HG03520 (cell line): ENCODE measurements at regions not wholly inside any gene's neighbourhood (a gene's known extent, or its start where the extent isn't known, plus 50 kb on each side); places are given as distances from the start of the nearest gene placed in this dataset.

ENCODE experiments used
- ATAC-seq: cut with Tn5 transposase; IDR thresholded peaks from one replicate; pipeline ENCODE4 v1.9.1; 2021; ENCODE audit warnings: mild to moderate bottlenecking, moderate library complexity; ENCODE audit not compliant: unreplicated experiment

DNA sequence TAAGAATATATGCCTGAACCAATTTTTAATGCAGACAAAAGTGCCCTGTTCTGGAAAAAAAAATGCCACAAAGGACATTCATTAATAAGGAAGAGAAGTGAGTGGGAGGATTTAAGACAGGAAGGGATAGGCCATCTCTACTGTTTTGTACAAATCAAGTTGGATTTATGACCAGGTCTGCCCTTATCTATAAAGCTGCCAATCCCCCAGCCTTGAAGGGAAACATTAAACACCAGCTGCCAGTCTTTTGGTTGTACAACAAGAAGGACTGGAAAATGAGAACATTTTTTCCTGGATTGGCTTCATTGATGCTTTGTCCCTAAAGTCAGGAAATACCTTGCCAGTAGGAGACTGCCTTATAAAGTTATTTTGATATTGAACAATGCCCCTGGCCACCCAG, 444.0 kb downstream of the NPHP4 start:
- ATAC-seq: no peak

DNA sequence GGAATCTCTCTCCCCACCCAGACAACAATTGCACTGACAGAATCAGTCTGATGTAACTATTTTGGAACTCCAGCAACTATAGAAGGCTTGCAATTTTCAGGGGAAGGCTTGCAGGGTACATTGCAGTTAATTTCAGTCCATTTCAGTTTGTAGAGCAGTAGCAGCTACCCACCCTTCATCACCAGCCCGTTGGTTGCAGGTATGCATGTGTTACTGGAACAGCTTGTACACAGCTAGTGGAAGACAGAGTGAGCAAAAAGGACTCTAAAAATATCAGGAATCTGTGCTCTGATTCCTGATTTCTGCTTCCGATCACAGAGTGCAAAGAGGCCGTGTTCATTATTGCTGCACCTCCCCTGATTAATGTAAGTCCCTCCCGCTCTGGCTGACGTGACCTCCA, 449.0 kb downstream of the NPHP4 start:
- no peak for ATAC-seq

DNA sequence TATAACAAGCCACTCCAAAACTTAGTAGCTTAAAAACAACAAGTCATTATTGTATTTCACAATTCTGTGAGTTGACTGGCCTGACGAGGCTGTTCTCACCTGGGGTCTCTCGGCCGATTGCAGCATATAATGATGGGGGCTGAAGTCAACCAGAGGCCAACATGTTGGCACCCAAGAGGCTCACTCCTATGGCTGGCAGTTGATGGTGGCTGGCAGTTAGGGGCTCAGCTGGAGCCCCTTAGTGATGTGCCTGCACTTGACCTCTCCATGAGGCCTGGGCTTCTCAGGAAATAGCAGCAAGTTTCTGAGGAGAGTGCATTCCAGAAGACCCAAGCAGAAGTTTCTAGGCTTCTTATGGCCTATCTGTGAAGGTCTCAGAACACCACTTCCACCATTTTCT, 459.4 kb downstream of the NPHP4 start:
- ATAC-seq: no peak

DNA sequence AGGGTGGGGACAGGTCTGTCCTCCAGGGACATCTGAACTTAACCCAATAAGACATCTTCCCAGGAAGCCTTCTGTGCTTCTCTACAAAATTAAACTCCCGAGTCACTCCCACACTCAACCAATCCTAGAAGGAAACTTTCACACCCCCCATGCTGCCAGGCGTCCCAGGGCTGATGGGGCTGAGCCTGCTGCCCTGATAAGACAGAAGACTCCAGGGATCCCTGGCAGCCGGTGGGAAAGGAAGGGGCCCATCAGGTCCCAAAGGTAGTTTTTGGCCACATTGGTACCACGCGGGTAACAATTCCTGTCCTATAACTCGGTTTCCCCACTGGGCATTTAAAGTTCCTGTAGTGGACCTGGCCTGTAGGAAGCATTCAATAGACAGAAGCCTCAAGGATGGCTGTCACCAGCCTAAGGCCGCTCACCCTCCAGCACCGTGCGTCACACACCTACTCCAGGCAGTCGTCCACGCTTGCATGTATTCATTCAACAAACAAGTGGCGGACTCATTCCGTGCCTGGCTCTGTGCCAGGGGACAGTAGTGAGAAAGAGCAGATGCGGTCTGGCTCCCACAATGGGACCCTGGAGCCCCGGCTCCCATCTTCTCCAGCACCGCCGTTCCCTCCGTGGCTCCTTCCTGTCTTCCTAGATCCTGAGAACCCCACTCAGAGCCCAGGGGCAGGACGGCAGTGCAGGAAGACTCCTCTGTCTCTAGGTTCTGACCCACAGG, 465.2 kb downstream of the NPHP4 start:
- ATAC-seq: no peak

DNA sequence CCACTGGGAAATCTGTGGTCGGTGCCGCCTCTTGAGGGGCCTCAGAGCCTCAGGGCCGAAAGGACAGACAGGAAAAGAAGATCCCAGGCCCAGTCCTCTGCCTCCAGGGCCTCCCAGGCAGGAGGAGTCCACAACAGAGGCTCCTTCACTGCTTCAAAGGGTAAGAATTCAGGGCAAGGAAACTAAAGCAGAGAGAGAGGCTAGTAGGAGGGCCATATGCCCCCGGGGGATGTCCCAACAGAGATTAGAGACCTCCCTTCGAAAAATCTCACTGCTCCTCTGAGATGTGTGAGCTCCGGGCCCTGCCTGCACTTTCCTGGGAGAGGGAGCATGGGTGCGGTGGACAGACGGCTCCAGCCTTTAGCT, 465.9 kb downstream of the NPHP4 start:
- no peak for ATAC-seq

DNA sequence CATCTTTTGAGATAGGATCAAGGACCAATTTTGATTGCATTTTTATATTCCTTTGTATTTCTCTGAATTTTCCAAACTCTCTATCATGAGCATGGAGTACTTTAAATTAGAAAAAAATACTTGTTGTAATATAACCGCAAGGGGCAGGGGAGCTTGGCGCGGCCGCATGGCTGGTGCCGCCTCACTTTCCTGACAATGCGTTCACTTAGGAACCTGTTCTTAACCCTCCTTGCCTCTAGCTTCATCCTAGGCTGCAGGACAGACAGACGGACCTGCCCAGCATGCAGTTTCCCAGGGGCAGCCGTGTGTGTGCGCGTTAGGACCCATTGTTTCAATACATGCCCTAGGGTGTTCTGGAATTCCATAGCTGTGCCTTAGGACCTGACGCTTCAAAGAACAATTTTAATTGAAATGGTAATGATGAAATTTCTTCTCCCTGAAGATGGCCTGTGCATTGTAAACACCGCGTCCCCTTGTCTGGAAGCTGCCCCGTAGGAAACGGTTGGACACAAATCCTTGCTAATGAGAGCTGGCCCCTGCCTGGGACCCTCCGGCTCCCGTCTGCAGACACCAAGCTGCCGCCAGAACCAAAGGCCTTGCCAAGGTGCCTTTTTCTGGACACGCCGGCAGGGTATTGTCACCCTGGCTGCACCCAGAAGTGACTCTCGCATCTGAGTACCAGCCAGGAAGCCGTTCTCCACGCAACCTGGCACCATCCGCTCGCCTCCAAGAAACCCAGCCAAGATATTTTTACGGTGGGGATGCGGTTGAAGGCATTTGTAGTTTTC, 466.4 kb downstream of the NPHP4 start:
- ATAC-seq: no peak

DNA sequence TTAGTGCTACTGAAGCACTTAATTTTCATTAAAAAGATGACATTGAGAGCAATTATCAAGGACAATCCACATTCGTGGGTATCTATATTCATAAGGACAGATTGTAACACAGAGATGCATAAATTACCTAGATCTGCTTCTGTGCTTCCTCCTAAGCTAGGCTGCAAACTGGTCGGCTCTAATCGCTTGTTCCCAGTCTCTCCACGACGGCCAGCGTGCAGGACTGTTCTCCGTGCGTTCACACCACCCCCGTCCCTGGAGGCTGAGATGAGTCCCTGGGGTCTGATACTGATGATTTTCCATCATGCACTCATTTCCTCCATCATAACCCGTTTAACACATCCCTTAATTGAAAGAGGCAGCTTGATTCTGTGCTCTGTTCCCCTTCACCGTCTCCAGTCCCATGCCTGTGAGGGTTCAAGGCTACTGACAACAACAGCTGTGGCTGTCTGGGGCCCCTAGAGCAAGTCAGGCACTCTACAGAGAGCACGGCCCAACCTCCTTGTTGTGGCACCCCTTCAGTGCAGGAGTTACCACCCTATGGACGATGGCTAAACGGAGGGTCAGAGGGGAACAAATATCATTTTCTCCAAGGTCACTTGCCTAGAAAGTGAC, 469.6 kb downstream of the NPHP4 start:
- ATAC-seq: no peak

DNA sequence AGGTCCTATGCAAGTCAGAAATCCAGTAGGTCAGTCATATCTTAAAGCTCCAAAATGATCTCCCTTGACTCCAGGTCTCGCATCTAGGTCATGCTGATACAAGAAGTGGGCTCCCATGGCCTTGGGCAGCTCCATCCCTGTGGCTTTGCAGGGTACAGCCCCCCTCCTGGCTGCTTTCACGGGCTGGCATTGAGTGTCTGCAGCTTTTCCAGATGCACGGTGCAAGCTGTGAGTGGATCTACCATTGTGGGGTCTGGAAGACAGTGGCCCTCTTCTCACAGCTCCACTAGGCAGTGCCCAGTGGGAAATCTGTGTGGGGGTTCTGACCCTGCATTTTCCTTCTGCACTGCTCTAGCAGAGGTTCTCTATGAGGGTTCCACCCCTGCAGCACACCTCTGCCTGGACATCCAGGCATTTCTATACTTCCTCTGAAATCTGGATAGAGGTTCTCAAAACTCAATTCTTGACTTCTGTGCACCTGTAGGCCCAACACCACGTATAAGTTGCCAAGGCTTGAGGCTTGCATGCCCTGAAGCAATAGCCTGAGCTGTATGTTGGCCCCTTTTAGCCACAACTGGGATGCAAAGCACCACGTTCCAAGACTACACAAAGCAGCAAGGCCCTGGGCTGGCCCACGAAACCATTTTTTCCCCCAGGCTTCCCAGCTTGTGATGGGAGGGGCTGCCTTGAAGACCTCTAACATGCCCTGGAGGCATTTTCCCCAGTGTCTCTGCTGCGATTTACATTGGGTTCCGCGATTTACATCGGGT, 472.7 kb downstream of the NPHP4 start:
- ATAC-seq: no peak

DNA sequence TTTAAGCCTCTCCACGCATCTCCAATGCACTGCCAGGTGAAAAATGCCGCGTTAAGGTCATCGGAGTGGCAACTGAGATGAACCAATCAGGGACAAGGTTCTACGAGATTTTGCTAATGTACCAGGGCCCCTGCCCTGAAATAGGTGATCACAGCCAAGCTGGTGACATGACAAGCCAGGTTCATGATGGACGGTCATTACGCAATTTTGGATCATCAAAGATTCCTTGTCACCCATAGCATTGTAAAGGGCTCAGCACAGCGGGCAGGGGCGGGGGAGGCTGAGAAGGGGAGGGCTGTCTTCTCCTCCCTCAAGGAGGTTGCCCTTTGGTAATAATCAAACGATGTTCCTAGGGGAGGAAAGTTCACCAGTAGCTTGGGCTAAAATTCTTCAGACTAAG, 475.5 kb downstream of the NPHP4 start:
- ATAC-seq: no peak

DNA sequence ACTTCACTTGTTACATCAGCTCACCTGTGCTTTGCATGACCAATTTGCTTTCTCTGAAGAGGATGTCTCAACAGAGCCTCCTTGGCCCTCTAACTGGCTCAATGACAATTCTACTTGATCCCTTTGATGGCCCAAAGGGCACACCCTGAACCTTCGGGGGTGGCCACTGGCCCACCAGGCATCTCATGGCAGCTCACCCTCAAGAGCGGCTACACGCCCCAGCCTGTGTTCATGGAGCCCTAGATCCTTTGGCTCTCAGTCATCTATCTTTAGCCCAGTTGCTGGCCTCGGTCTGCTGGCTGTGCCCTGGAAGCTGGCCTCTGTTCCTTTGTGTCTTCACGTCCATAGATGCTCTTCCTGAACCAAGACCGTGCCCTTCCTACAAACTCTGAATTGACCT, 476.7 kb downstream of the NPHP4 start:
- ATAC-seq: no peak

DNA sequence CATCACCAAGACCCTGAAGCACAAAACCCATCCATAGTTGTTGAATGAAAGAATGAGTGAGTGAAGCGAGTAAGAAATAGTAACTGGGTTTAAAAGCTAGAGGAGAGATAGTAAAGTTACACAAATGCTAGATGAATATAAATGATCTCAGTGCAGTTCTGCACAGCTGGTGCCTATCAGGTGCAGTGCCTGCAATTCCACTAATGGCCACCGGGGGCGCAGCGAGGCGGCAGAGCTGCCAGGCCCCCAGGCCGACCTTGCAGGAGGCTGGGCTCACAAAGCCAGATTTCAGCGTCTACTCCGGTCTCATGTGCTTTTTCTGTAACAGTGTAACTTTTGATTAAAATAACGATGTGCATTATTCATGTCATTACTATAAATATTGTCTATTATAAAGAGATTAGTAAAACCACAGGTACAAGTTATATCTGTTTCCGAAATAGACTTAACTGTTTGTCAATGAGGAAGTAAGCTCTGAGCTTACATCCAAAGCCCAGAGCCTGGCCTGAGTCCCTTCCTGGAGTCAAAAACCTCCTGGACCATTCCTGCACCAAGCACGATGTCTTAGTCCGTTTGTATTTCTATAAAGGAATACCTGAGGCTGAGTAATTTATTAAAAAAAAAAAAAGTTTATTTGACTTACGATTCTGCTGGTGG, 477.6 kb downstream of the NPHP4 start:
- peak; percentile 56 for ATAC-seq

DNA sequence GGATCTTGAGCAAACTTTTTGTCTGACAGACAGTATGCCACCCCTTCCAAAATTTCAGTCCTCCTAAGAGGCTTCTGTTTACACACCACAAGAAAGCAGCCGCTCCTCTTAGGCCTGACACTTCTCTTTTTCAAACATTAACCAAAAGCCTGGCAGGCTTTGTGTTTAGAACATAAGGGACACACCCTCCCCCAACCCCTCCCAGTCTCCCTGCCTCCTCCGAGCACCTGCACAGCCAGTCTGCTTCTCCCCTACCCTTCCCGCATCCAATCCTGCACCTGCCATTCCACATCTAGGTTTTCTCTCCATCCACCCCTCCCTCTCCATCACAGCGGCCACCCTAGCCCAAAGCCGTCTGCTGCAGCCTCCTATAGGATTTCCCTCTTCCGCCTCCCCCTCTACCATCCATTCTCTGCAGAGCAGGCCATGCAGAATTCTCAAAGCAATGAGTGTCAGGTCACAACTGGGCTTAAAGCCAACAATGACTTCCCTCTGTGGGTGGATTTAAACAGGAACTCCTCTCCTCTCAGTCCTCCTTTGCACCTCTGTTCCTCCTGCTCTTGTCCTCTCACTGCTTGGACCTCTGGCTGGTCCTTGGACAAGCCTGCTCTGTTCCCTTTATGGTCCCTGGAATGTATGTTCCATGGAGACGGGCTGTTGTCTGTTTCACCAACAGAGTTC, 478.2 kb downstream of the NPHP4 start:
- ATAC-seq: no peak

DNA sequence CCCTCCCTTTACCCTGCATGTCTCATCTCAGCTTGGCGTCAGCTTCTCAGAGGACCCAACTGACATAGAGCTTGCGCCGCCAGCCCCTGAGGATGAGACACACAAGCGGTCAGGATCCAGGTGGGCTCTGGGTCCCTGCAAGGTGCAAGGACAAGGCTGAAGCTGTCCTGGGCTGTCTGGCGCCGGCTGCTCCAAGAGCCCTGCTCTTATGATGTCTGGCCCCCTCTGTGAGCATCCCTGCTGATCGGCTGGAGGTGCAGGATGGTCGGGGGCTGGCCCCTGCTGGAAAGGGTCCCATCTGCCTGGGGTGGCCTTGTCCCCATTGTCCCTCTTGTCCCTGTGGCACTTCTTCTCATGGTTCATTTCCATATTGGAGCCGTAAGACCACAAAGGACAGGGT, 479.0 kb downstream of the NPHP4 start:
- no peak for ATAC-seq

DNA sequence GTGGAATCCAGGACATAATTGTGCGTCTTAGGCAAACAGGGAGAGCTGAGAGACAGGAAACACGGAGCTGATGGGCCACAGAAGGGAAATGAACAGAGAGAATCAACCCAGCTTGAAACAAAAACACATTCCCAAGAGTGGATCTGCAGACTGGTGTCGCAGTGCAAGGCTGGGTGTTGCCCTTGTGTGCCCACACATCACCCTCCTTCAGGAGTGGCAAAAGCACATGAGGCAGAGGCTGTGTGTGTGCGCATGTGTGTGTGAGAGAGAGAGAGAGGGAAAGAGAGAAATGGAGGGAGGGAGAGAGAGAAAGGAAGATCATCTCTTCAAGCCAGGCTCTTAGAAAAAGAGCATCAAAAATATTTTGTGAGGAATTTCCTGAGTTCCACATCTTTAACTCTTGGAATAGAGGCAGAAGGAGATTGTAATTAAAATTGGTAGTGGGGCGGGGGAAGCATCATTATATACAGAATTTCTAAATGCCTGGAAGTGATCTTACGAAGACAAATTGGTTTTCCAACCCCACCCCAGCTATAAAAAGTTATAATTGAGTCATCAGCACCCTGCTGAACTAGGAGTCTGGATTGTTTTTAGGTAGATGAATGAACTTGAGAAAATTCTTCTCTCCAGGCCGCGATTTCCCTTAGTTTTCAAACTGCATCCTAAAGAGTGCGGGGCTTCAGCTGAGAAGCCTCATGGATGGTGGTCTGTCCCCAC, 480.7 kb downstream of the NPHP4 start:
- ATAC-seq: no peak

DNA sequence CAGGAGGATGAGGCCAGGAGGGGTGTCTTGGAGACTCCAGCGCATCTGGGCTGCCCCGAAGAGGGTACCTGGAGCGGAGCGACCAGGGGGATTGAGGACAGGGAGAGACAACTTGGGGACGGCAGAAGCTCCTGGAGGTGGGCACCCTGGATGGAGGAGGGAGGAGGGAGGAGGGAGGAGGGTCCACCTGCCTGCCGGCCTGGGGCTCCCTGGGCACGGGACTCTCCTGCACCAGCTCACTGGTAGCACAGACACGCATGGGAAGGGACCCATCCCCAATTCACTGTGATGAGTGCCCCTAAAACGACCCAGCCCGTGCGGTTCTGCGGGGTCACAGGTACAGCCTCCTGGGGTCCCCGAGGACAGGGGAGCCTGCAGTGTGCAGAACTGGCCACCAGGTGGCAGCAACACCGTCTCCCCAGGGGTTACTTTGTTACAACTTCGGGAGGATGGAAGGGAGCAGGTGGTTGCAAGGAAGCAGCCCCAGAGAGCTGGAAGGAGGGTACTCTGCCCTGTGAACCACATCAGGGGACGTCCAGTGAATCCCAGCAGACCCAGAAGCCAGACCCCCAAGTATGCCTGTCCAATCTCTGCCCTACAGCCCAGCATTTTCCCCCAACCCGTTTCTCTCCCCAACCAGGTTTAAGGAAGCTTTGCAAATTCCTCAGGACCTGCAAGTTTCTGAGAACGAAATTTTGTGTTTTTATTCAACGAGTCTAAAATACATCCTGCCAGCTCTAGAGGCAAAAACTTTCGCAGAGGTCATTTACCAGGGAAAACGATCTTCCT, 482.4 kb downstream of the NPHP4 start:
- no peak for ATAC-seq

DNA sequence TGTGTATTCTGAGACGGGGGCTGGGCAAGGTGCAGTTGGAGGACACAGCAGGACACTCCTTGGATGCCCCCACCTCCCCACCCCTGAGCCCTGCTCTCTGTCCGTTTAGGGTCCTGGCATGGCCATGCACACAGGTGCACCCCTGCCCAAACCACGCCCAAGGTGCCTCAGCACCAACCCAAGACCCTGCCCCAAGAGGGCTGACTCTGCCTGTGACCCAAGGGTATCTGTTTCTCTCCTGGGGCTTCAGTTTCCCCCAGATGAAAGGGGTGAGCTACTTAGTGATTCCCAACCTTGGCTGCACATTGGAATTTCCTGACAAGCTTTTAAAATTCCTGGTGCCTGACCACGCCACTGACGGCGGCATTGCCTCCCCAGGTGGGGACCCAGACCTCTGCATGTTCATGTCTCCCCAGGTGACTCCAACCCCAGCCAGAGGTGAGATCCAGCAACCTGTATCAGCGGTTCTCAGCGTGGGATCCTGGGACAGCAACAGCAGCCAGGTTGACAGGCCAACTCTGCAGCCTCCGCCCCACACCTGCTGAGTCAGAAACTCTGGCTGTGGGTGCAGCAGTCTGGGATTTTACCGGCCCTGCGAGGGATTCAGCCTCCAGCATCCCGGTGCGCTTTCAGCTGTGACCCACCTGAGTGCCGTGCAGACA, 483.4 kb downstream of the NPHP4 start:
- ATAC-seq: no peak

DNA sequence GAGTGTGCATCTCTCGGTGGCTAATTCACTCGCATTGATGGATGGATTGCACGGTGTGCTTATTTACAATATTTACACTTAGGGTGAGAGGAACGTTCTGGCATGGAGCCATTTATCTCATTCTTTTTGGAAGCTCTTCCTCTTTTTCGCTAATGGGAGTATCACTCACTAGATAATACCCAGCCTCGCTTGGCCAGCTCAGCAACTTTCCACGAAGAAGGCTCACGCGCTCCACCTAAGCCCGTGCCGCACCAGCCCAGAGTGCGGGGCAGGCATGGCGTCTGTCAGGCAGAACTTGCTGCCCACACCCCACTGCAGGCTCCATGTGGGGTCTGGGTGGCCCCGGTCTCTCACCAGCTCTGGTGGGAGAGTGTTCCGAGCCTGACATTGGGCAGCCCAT, 484.9 kb downstream of the NPHP4 start:
- ATAC-seq: no peak

DNA sequence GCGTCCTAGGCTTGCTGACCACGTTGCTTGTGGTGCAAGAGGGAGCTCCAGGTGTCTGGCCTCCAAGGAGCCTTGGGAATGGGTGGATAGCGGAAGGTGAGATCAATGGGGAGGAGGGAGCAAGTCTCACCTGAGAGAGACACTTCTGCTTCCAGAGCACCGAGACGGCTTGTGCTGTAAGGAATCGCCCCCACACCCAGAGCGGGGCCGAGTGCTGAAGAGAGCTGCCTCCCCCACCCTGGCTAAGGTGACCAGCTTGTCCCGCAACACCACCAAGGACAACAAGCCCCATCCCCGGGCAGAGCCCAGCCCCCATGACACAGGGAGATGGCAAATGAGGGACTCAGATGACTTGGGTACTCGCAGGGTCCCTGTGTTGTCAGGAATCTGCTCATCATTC, 485.6 kb downstream of the NPHP4 start:
- no peak for ATAC-seq
